GM13976 (cell line): ENCODE measurements at regions not wholly inside any gene's neighbourhood (a gene's known extent, or its start where the extent isn't known, plus 50 kb on each side); places are given as distances from the start of the nearest gene placed in this dataset.

ENCODE experiments used
- DNase-seq: peaks from one replicate; pipeline ENCODE4 v3.0.0; 2012; ENCODE audit warnings: low spot score
- in situ Hi-C: fragments of 300-500 bp; cut with MboI; formaldehyde crosslinking; loops from one replicate; pipeline ENCODE4 v1.12.0; 2022; ENCODE audit warnings: low sequenced_read_pairs, mixed read lengths, inconsistent platforms; ENCODE audit not compliant: unreplicated experiment
- TF ChIP-seq, protein P1 (sequence below): IDR thresholded peaks from 2 replicates; pipeline ENCODE4 v1.5.1; 2012; ENCODE audit warnings: borderline replicate concordance, mild to moderate bottlenecking; ENCODE audit not compliant: insufficient read depth; ENCODE audit errors: extremely low read depth, missing control alignments, control extremely low read depth

DNA sequence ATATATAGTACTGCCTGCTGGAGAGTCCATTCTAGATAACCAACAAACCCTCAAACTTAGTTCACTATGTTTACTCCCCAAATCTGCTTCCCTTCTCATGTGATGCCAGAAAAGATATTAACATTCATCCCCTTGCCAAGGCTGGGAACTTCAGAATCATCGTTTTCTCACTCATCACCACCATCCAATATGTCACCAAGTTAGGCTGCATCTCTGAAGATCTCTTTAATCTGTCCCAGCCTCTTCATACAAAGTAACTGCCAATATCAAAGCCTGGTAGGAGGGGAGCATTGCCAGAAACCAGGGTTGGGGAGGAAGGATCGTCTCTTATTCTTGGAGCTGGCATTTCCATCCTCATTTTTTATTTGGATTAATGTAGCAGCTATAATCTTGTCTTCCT lies 71.6 kb downstream of the XCL2 start:
- TF ChIP-seq, protein P1, sequence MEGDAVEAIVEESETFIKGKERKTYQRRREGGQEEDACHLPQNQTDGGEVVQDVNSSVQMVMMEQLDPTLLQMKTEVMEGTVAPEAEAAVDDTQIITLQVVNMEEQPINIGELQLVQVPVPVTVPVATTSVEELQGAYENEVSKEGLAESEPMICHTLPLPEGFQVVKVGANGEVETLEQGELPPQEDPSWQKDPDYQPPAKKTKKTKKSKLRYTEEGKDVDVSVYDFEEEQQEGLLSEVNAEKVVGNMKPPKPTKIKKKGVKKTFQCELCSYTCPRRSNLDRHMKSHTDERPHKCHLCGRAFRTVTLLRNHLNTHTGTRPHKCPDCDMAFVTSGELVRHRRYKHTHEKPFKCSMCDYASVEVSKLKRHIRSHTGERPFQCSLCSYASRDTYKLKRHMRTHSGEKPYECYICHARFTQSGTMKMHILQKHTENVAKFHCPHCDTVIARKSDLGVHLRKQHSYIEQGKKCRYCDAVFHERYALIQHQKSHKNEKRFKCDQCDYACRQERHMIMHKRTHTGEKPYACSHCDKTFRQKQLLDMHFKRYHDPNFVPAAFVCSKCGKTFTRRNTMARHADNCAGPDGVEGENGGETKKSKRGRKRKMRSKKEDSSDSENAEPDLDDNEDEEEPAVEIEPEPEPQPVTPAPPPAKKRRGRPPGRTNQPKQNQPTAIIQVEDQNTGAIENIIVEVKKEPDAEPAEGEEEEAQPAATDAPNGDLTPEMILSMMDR, result no peak
- in situ Hi-C loops, result no loop called here
- no peak for DNase-seq

DNA sequence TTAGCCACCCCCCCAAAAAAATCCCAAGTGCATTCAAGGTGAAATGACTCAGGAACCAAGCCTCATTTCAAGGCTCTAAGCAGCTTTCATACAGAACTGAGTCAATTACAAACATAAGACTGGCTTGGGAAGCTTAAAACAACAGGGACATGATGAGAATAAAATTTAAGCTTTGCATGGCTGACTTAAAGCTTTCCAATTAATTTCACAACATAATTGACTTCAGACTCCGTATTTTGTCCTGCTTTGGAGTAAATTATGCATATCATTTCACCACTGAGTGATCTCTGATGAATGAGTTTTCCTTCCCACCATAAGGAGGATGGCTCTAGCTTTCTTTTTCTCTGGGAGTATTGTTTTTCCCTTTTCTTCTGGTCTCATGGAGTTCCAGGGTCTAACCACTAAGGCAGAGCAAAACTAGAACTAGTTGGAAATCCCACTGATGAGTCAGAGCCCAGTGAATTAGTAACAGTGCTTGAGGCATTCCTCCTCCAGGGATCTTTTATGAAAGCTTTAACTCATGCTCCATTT lies 72.8 kb downstream of the XCL2 start:
- in situ Hi-C loops, result no loop called here
- TF ChIP-seq, protein P1, result no peak
- no peak for DNase-seq

DNA sequence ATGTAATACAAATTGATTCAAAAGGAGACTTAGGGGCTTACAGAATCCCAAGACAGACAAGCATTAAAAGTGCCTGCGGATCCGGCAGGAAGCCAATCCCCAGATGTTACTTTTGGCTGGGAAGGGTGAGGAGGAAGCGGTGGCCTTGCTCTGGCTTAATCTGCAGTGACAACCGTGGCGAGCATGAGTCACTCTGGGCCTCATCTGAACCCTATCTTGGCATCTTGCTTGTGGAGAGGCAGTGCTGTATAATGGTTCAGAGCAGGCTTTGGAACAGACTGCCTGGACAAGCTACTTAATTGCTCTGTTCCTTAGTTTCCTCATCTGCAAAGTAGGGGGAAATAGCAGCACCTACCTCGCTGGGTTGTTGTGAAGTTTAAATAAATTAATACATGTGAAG lies 74.1 kb downstream of the XCL2 start:
- in situ Hi-C loops, result no loop called here
- no peak for DNase-seq
- TF ChIP-seq, protein P1, result no peak

DNA sequence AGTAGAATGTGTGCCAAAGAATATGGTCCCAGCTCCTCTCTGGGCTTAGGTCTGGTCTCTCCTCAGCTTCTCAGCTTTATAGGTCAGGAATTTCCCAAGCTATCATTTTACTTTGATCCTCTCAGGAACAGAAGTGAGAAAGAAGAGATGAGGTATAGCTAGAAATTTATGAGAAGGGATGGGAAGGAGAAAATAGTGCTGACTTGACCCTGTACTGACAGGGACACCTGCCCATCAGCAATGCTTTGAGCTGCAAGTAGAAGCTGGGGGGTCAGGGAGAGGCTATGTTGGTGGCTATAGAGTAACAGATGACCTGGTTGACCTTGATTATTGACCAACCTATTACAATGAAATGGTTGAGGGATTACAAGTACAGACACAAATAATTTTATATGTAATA lies 75.0 kb downstream of the XCL2 start:
- TF ChIP-seq, protein P1, result no peak
- in situ Hi-C loops, result no loop called here
- no peak for DNase-seq

DNA sequence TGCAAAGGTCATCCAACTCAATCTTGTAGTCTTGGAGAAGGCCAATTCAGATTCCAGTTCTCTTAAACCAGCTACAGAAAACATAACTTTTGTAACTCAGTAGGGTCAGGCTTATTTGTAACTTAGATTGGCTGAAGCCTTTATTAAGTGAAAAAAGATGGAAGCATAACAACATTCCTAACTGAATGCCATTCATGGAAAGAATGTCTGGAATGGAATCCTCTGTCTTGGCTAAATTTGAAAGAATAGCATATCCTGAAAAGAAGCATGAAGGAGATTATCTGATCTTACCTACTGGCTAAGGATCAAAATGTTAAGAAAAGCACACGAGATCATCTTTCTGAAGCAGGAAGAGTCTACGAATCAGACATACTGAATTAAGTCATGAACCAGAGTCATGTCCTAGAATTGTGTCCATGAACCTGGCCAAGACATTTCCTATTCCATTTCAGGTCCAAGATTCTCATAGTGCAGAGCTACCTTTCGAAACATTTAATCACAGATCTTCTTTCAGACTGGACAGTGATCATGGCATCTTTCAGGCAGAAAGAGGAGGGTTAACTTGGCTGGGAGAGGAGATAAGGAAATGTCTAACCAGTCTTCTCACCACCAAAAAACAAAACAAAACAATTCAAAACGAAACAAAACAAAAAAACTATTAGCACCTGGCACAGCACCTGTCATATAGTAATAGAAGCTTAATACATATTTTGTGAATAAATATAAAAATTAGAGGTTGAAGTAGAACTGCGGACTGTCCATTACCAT lies 75.6 kb downstream of the XCL2 start:
- DNase-seq, result no peak
- TF ChIP-seq, protein P1, result no peak
- in situ Hi-C loops, result no loop called here

DNA sequence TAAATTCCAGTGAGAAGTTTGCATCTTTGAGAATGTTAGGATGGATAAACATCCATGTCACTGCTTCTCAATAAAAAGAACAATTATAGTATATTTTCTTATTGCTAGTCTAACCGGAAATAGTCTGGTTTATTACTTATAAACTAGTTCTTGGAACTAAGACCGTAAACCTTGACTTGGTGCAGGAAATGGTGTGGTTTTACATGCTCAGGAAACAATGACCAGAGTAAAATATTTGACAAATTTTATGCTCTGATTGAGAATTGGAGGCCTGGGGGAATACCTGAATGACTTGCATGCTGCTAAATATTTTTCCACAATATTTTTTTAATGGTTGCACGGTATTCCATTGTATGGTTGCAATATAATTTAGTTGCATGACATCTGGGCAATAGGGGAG lies 76.3 kb downstream of the XCL2 start:
- TF ChIP-seq, protein P1, result no peak
- in situ Hi-C loops, result no loop called here
- no peak for DNase-seq
